ENCODE measurements at regions not wholly inside any gene's neighbourhood (a gene's known extent, or its start where the extent isn't known, plus 50 kb on each side); places are given as distances from the start of the nearest gene placed in this dataset.
"Not testable (repeated sequence)": the region's sequence is repeated elsewhere in the genome, so short reads cannot be mapped to it uniquely, and the experiment has no call there.

DNA sequence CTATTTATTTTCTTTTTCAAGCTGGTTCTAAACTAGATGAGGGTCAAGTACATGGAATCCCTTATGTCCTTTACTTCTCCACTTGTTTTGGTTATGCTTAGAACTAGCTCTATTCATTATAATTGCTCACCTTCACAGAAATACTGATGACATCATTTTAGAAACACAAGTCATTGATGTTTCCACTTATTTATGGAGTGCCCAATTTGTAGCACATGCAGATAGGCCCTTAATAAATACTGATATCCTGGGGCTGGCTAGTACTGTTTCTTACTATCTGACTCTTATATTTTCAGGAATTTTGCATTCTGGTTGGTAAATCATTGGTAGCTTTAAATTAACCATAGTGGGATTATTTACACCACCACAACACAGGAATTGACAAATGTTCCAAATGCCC is 112.2 kb downstream of the NAA11 start:
- no peak for DNase-seq

GRCh38 chr4:79213010-79213409 is 112.9 kb downstream of the NAA11 start:
- DNase-seq, result no peak

GRCh38 chr4:79212311-79212710 is 113.5 kb downstream of the NAA11 start:
- DNase-seq, result no peak

DNA sequence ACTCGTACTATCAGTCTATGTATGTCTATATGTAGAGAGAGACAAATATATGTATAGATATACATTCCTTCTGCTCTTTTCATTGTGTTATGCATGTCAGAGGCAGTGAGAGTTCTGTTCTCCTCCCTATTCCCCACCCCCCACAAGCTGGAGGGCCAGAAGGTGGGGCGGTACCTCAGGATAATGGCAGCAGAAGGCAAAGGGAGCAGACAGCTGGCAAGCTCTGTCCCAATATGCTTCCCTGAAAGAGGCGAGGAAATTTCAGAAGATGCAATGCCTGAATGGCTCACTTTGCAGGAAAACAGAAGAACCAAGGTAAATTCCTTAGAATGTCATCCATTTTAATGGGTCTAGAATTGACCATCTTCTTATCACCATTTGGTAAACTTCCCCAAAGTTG is 114.4 kb downstream of the NAA11 start:
- peak; percentile 74 to 82 for DNase-seq

DNA sequence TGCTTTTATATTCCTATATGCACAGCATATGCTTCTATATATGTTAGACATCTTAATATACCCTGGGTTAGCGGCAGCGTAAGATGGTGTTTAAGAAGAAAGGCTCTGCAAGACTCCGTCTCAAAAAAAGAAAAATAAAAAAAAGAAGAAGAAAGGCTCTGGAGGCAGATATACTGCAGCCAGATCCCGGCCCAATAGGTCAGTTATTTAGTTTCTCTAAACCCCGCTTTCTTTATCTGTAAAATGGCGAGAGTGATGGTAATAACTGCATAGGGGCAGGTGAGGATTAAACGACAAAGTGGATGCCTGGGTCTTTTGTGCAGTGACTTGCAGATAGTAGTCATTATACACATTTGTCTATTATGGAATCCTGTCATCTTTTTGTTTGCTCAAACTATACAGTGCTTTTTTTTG is 115.2 kb downstream of the NAA11 start:
- DNase-seq, result no peak

- no peak for DNase-seq
These were observed 115.8 kb downstream of the NAA11 start for GRCh38 chr4:79209822-79210635.

- DNase-seq, result no peak
These were observed 116.8 kb downstream of the NAA11 start for GRCh38 chr4:79209081-79209480.

DNA sequence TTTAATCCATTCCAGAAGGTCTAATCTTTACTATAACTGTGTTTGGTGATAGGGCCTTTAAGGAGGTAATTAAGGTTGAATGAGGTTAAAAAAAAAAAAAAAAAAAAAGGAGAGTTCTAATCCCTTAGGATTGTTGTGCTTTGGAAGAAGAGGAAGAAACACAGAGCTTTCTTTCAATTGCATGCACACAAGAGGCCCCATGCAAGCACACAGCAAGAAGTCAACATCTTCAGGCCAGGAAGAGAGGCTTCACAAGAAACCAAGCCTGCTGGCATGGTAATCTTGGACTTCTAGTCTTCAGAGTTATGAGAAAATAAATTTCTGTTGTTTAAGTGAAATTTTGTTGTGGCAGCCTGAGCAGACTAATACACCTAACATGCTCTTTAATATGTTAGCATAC is 118.6 kb downstream of the NAA11 start:
- DNase-seq, result no peak

- DNase-seq, result no peak
These were observed 119.2 kb downstream of the NAA11 start for GRCh38 chr4:79206660-79207059.

GRCh38 chr4:79205121-79205520 is 120.7 kb downstream of the NAA11 start:
- DNase-seq, result no peak

DNA sequence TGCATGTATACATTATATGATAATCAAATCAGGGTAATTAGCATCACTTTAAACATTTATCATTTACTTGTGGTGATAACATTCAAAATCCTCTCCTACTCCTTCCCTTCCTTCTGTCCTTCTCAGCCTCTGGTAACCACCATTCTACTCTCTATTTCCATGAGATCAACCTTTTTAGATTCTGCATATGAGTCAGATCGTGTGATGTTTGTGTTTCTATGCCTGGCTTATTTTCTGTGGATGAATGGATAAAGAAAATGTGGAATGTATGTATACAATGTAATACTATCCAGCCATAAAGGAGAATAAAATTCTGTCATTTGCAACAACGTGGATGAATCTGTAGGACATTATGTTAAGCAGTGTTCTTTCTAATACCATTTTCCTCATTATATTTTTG is 123.9 kb downstream of the NAA11 start:
- DNase-seq, result no peak

- no peak for DNase-seq
These were observed 126.1 kb downstream of the NAA11 start for GRCh38 chr4:79199743-79200142.

DNA sequence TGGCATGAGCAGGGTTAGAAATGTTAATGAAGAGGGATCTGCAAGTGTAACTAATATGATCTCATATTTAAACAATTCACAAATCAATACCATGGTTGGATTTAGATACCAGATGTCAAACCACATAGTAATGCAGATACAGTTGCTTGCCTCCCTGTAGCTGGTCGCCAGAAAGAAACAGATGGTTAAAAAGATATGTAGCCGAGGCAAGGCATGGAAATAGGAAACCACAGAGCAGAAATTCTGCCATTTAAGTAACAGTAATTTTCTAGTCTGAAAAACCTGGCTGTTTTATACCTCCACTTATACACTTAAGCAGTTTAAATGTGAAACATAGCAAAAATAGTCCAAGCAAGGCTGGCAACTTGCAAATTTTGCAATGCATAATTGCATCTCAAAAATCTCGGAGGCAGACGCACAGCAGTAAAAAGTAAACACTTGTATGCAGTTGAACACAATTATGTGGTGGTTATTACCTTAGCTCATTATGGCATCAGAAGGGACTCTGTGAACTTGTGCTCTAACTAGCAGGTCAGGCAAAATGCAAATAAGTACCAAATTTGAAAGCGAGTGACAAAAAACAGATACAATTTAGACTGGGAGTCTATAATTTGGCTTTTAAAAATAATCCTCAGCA is 126.8 kb downstream of the NAA11 start:
- DNase-seq, result no peak

DNA sequence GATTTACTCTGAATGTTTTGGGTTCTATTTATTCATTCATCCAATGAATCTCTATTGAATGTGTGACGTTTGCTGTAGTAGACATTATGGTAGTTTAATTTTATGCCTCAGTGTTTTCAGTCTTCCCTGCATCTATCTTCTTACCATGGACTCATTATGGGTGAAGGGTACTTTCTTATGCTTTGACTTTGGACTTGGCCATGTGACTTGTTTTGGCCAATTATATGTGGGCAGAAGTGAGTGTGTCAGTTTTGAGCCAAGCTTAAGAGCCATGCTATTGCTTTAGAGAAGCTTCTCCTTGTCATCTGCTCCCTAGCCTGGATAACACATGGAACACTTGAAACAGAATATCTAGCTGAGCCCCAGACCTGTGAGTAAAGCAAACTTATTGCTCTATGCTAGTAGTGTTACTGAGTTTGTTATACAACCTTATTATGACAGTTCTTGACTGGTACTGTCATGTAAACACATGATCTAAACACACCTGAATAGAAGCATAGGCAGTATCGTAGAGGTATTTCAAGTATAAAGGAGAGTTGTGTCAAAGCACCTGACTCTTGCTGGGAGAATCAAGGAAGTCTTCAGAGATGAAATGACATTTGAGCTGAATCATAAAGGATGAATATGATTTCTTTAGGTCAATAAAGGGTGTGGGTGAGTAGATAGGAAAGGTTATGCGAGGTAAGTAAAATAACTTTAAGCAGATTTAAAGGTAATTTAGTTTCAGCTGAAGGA is 128.4 kb downstream of the NAA11 start:
- no peak for DNase-seq

- not testable (repeated sequence) for DNase-seq
These were observed 134.6 kb downstream of the NAA11 start for GRCh38 chr4:79191292-79191691.

- no peak for DNase-seq
These were observed 140.3 kb downstream of the NAA11 start for GRCh38 chr4:79185526-79186045.

DNA sequence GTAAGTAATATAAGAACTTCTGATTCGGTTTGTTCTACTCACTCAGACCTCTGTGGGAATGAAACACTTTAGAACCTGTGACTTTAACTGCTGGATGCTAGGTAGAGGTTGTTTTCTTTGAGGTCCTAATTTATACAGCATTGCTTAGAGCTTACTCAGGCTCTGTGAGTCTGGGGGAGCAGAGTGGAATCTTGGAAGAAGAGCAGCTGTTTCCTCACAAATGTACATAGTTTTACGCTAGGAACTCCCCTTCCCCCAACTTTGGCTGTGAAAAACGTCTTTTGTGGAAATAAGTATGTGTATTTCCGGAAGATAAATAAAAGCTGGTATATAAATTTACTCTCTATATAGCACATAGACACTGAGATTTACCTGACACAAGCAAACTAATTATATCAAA is 141.4 kb downstream of the NAA11 start:
- DNase-seq, result no peak

- no peak for DNase-seq
These were observed 143.7 kb downstream of the NAA11 start for GRCh38 chr4:79182209-79182608.

GRCh38 chr4:79181190-79181589 is 144.7 kb downstream of the NAA11 start:
- DNase-seq, result no peak

GRCh38 chr4:79178760-79179159 is 147.1 kb downstream of the NAA11 start:
- no peak for DNase-seq

- DNase-seq, result no peak
These were observed 148.5 kb downstream of the NAA11 start for GRCh38 chr4:79177388-79177787.

DNA sequence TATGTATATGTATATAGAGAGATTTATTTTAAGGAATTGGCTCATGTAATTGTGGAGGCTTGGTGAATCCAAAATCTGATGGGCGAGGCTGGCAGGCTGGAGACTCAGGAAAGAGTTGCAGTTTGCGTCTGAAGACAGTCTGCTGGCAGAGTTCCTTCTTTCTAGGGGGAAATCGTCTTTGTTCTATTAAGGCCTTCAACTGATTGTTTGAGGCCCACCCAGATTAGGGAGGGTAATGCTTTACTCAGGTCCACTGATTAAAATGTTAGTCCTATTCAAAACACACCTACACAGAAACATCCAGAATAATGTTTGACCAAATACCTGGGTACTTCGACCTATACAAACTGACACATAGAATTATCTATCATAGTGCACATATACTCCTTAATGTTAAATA is 149.5 kb downstream of the NAA11 start:
- no peak for DNase-seq

DNA sequence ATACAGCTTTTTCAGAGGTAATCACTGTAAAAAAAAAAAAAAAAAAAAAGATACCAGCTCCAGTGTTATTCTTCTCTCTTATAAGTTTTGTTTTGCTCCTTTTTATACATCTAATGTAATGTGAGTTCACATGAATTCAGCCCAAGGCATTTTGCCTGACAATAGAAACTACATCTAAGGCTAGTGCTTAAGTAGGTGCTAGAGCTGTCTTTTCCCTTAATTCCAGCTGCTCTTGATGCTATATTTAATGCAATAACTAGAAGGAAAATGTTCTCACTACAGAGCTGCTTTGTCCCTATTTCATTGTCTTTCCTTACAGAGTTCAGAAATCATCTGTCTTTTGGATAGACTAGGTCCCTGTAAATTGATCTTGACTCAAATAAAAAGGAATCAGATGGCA is 150.1 kb downstream of the NAA11 start:
- no peak for DNase-seq

All from cerebellar nuclear complex (tissue), 1 donor.